IMR-90 (cell line): ENCODE measurements at regions not wholly inside any gene's neighbourhood (a gene's known extent, or its start where the extent isn't known, plus 50 kb on each side); places are given as distances from the start of the nearest gene placed in this dataset.

Experiments used
- ATAC-seq: fragments of 200-7000 bp; cut with Tn5 transposase; 2 replicates; pipeline ENCODE4 v1.9.1; 2020; ENCODE audit warnings: low read depth, mild to moderate bottlenecking, moderate library complexity
- BruUV-seq: library from RNA; stranded (reverse); fragments of 400-500 nt; replicated peaks from 2 replicates; lab custom pipeline; 2021; lab: Mats Ljungman, UMichigan
- CTCF ChIA-PET: fragments of 300-600 bp; formaldehyde crosslinking; extraction: SDS; loops from one replicate; lab custom pipeline; 2021; ENCODE audit warnings: antibody characterized with exemption; lab: Yijun Ruan, JAX
- POLR2A ChIA-PET: fragments of 300-600 bp; sonication (Branson Sonifier 250); formaldehyde crosslinking; loops from one replicate; lab custom pipeline; 2022; ENCODE audit warnings: antibody characterized with exemption; ENCODE audit not compliant: unreplicated experiment; lab: Charles Lee
- DNase-seq: peaks from one replicate; pipeline ENCODE4 v3.0.0; 2013
- H2AFZ ChIP-seq: replicated peaks from 2 replicates; pipeline ENCODE3; 2013; ENCODE audit warnings: low read length, mild to moderate bottlenecking; ENCODE audit not compliant: poor library complexity
- H2AK5ac ChIP-seq: 2 replicates; pipeline ENCODE4 v1.6.1; 2013; ENCODE audit warnings: low read depth, low read length, inconsistent platforms
- H2AK9ac ChIP-seq: replicated peaks from 2 replicates; pipeline ENCODE3; 2013; ENCODE audit warnings: mild to moderate bottlenecking, low read depth, low read length, moderate library complexity; ENCODE audit not compliant: poor library complexity
- H2BK120ac ChIP-seq: 2 replicates; pipeline ENCODE4 v1.6.1; 2013; ENCODE audit warnings: low read depth, low read length, inconsistent platforms
- H2BK15ac ChIP-seq: 3 replicates; pipeline ENCODE4 v1.6.1; 2013; ENCODE audit warnings: low read depth, low read length, inconsistent platforms
- H2BK20ac ChIP-seq: 2 replicates; pipeline ENCODE4 v1.6.1; 2013; ENCODE audit warnings: low read depth, mild to moderate bottlenecking, inconsistent platforms, low read length, moderate library complexity
- H2BK5ac ChIP-seq: 2 replicates; pipeline ENCODE4 v1.6.1; 2013; ENCODE audit warnings: mild to moderate bottlenecking, low read depth, low read length, inconsistent platforms; ENCODE audit not compliant: poor library complexity, severe bottlenecking
- H3K14ac ChIP-seq: replicated peaks from 2 replicates; pipeline ENCODE4 v1.6.1; 2013; ENCODE audit warnings: low read depth, low read length, inconsistent platforms
- H3K18ac ChIP-seq: 2 replicates; pipeline ENCODE4 v1.6.1; 2013; ENCODE audit warnings: low read depth, low read length, control low read depth
- H3K23ac ChIP-seq: 2 replicates; pipeline ENCODE4 v1.6.1; 2013; ENCODE audit warnings: low read depth, low read length, inconsistent platforms
- H3K27ac ChIP-seq: 2 replicates; pipeline ENCODE4 v1.5.1; 2013; ENCODE audit warnings: mild to moderate bottlenecking, control low read depth, low read length; ENCODE audit not compliant: insufficient read depth
- H3K27me3 ChIP-seq: 2 replicates; pipeline ENCODE4 v1.6.1; 2013; ENCODE audit warnings: low read length; ENCODE audit not compliant: control insufficient read depth, insufficient read depth
- H3K36me3 ChIP-seq: 2 replicates; pipeline ENCODE4 v1.6.1; 2013; ENCODE audit warnings: low read length, mixed read lengths; ENCODE audit not compliant: control insufficient read depth, insufficient read depth
- H3K4ac ChIP-seq: 2 replicates; pipeline ENCODE4 v1.6.1; 2013; ENCODE audit warnings: low read depth, low read length, inconsistent platforms
- H3K4me1 ChIP-seq: 2 replicates; pipeline ENCODE4 v1.6.1; 2013; ENCODE audit warnings: low read length, mixed read lengths; ENCODE audit not compliant: control insufficient read depth, insufficient read depth
- H3K4me2 ChIP-seq: 2 replicates; pipeline ENCODE4 v1.6.1; 2013; ENCODE audit warnings: low read depth, mild to moderate bottlenecking, control low read depth, low read length, moderate library complexity
- H3K4me3 ChIP-seq: 2 replicates; pipeline ENCODE4 v1.5.1; 2013; ENCODE audit warnings: low read depth, mild to moderate bottlenecking, control low read depth, low read length, moderate library complexity; ENCODE audit not compliant: insufficient read depth
- H3K56ac ChIP-seq: 2 replicates; pipeline ENCODE4 v1.6.1; 2013; ENCODE audit warnings: low read length, inconsistent platforms; ENCODE audit not compliant: insufficient read depth; ENCODE audit errors: extremely low read depth
- H3K79me1 ChIP-seq, 2 experiments: 2 replicates each; pipeline ENCODE4 v1.6.1; 2013; ENCODE audit warnings: low read length in 2 of 2, inconsistent platforms in 1 of 2, low read depth in 1 of 2
- H3K9ac ChIP-seq: 2 replicates; pipeline ENCODE4 v1.6.1; 2013; ENCODE audit warnings: low read depth, low read length, control low read depth
- H3K9me1 ChIP-seq: 2 replicates; pipeline ENCODE4 v1.6.1; 2013; ENCODE audit warnings: low read length, inconsistent platforms; ENCODE audit not compliant: insufficient read depth
- H3K9me3 ChIP-seq: 2 replicates; pipeline ENCODE4 v1.6.1; 2013; ENCODE audit warnings: low read length; ENCODE audit not compliant: control insufficient read depth, insufficient read depth
- H4K20me1 ChIP-seq: 2 replicates; pipeline ENCODE4 v1.6.1; 2013; ENCODE audit warnings: low read length, inconsistent platforms; ENCODE audit not compliant: insufficient read depth
- H4K5ac ChIP-seq: 2 replicates; pipeline ENCODE4 v1.6.1; 2013; ENCODE audit warnings: mild to moderate bottlenecking, low read depth, low read length, control low read depth
- H4K8ac ChIP-seq, 2 experiments: 2 replicates each; pipeline ENCODE4 v1.6.1; 2013; ENCODE audit warnings: low read depth in 2 of 2, low read length in 2 of 2, control low read depth in 1 of 2, inconsistent platforms in 1 of 2
- H4K91ac ChIP-seq: 2 replicates; pipeline ENCODE4 v1.6.1; 2013; ENCODE audit warnings: low read depth, low read length, inconsistent platforms; ENCODE audit not compliant: insufficient read depth
- CTCF ChIP-seq: conservative IDR thresholded peaks from 2 replicates; pipeline ENCODE4 v1.5.1; 2012; ENCODE audit warnings: mild to moderate bottlenecking, low read depth, low read length, improper control_type of control experiment
- ELK1 ChIP-seq: fragments of 150-350 bp; IDR thresholded peaks from 2 replicates; pipeline ENCODE4 v1.6.1; 2016; ENCODE audit warnings: low read depth, mild to moderate bottlenecking, low read length, moderate library complexity, borderline replicate concordance
- MXI1 ChIP-seq: IDR thresholded peaks from 2 replicates; pipeline ENCODE4 v1.6.1; 2012; ENCODE audit warnings: low read depth, mild to moderate bottlenecking, low read length, moderate library complexity, borderline replicate concordance
- POLR2A ChIP-seq: IDR thresholded peaks from 2 replicates; pipeline ENCODE4 v1.6.1; 2012; ENCODE audit warnings: mild to moderate bottlenecking, low read depth, low read length
- RCOR1 ChIP-seq: IDR thresholded peaks from 2 replicates; pipeline ENCODE4 v1.6.1; 2012; ENCODE audit warnings: mild to moderate bottlenecking, low read length, improper control_type of control experiment; ENCODE audit not compliant: insufficient replicate concordance
- RFX5 ChIP-seq: IDR thresholded peaks from 2 replicates; pipeline ENCODE4 v1.8.0; 2012; ENCODE audit warnings: low read depth, mild to moderate bottlenecking, low read length, moderate library complexity
- USF2 ChIP-seq: fragments of 150-350 bp; IDR thresholded peaks from 2 replicates; pipeline ENCODE4 v1.6.1; 2017; ENCODE audit warnings: mild to moderate bottlenecking, antibody characterized with exemption, low read length, low read depth
- WGBS, 2 experiments: methylation state at CpG; one replicate each; pipeline versions ENCODE4 v1.1.5 to v1.1.7; 2013; ENCODE audit warnings: missing lambda C conversion rate in 2 of 2; ENCODE audit not compliant: insufficient read length in 1 of 2; ENCODE audit errors: extremely low coverage in 2 of 2; 5-methylcytosine and 5-hydroxymethylcytosine counted together
- dilution Hi-C: fragments of 300-500 bp; cut with HindIII; formaldehyde crosslinking; loops from one replicate; pipeline ENCODE4 v1.14.3; 2018; ENCODE audit warnings: low sequenced_read_pairs; ENCODE audit not compliant: unreplicated experiment
- in situ Hi-C: fragments of 300-500 bp; cut with MboI; formaldehyde crosslinking; loops from 3 replicates; pipeline ENCODE4 v1.14.3; 2019; ENCODE audit warnings: low sequenced_read_pairs, inconsistent platforms, mixed read lengths
- intact Hi-C: fragments of 100-400 bp; cut with micrococcal nuclease; formaldehyde crosslinking; loops from 2 replicates; pipeline ENCODE4 v1.10.0; 2022

- TF ChIP-seq CTCF, result no peak
Measured at GRCh38 chr6:33949877-33950435, 146.2 kb upstream of the MLN start (continued).

GRCh38 chr6:33949111-33949510, 145.3 kb upstream of the MLN start:
- no CpG with 5 or more reads among the region's 5 CpGs for WGBS, 2 experiments
- no peak overlapping the region for H3K4ac ChIP-seq
- H2AK9ac ChIP-seq, result no peak overlapping the region
- BruUV-seq, result no TSS peak
- H3K56ac ChIP-seq, result no peak overlapping the region
- in situ Hi-C loops (no loop called here), dilution Hi-C loops (no loop called here), intact Hi-C loops (no loop called here)
- H4K20me1 ChIP-seq, result no peaks in the 10 kb centered on the region; the same call in 1 of the 2 replicates
- no peak overlapping the region for H3K14ac ChIP-seq
- H4K91ac ChIP-seq, result no peak overlapping the region
- no peak overlapping the region for H3K27ac ChIP-seq
- CTCF ChIA-PET, result no interaction called here
- no peak overlapping the region for H3K9ac ChIP-seq
- TF ChIP-seq POLR2A (no peak), USF2 (no peak), RFX5 (no peak), RCOR1 (no peak), ELK1 (no peak), CTCF (no peak), MXI1 (no peak)
- no peak overlapping the region for H4K5ac ChIP-seq
- DNase-seq (no peak), ATAC-seq (no peak)
- POLR2A ChIA-PET, result no interaction called here
- H2BK15ac ChIP-seq, result no peak overlapping the region
- H3K9me3 ChIP-seq, result no peaks in the 10 kb centered on the region
- H3K27me3 ChIP-seq, result peaks cover 62% of the 10 kb centered on the region
- no peak overlapping the region for H3K4me3 ChIP-seq
- H4K8ac ChIP-seq, result no peak overlapping the region
- H3K9me1 ChIP-seq, result no peaks in the 10 kb centered on the region
- no peaks in the 10 kb centered on the region for H3K79me1 ChIP-seq
- H3K23ac ChIP-seq, result no peak overlapping the region
- H2AFZ ChIP-seq, result no peak overlapping the region
- H3K18ac ChIP-seq, result no peak overlapping the region
- H2BK120ac ChIP-seq, result no peak overlapping the region
- no peaks in the 10 kb centered on the region for H3K36me3 ChIP-seq
- no peak overlapping the region for H2BK5ac ChIP-seq
- H3K4me2 ChIP-seq, result no peak overlapping the region
- no peak overlapping the region for H2BK20ac ChIP-seq
- H3K4me1 ChIP-seq, result no peaks in the 10 kb centered on the region
- H2AK5ac ChIP-seq, result no peak overlapping the region
